Astrocyte (in vitro differentiated cells and primary cell): ENCODE measurements at regions not wholly inside any gene's neighbourhood (a gene's known extent, or its start where the extent isn't known, plus 50 kb on each side); places are given as distances from the start of the nearest gene placed in this dataset.

Source experiments
- EZH2 ChIP-seq: IDR thresholded peaks from 2 replicates; pipeline ENCODE4 v1.6.1; 2012; ENCODE audit warnings: mild to moderate bottlenecking, low read length, inconsistent platforms; ENCODE audit not compliant: insufficient read depth
- TF ChIP-seq, protein P1 (sequence below): IDR thresholded peaks from 2 replicates; pipeline ENCODE4 v1.5.1; 2011; ENCODE audit warnings: low read depth, mild to moderate bottlenecking, inconsistent platforms, low read length, moderate library complexity; ENCODE audit not compliant: insufficient read depth

DNA sequence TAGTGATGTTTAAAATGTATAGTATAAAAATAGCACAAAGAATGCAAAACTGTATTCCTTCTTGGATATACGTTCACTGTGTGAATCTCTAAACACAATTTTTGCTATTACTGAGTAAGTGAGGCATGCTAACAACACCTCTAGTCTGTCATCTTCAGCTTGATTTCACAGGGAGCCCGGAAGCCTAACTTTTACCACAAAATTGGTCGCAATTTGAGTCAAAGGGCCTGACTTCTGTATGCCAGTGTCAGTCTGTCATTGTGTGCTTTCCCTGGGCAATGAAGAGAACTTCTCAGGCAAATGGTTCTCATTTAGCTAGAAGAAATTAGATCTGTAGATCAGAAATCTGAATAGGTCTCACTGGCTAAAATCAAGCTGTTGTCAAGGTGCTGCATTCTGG lies 1059.5 kb downstream of the FAM181B start:
- TF ChIP-seq, protein P1, sequence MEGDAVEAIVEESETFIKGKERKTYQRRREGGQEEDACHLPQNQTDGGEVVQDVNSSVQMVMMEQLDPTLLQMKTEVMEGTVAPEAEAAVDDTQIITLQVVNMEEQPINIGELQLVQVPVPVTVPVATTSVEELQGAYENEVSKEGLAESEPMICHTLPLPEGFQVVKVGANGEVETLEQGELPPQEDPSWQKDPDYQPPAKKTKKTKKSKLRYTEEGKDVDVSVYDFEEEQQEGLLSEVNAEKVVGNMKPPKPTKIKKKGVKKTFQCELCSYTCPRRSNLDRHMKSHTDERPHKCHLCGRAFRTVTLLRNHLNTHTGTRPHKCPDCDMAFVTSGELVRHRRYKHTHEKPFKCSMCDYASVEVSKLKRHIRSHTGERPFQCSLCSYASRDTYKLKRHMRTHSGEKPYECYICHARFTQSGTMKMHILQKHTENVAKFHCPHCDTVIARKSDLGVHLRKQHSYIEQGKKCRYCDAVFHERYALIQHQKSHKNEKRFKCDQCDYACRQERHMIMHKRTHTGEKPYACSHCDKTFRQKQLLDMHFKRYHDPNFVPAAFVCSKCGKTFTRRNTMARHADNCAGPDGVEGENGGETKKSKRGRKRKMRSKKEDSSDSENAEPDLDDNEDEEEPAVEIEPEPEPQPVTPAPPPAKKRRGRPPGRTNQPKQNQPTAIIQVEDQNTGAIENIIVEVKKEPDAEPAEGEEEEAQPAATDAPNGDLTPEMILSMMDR: no peak
- no peak for TF ChIP-seq EZH2
